CD4-positive, alpha-beta T cell treated with Interleukin-21 for 1 hour (primary cell): ENCODE measurements at regions not wholly inside any gene's neighbourhood (a gene's known extent, or its start where the extent isn't known, plus 50 kb on each side); places are given as distances from the start of the nearest gene placed in this dataset.

Experiments
- DNase-seq: peaks from one replicate; pipeline ENCODE4 v3.0.0-alpha.2; 2020

DNA sequence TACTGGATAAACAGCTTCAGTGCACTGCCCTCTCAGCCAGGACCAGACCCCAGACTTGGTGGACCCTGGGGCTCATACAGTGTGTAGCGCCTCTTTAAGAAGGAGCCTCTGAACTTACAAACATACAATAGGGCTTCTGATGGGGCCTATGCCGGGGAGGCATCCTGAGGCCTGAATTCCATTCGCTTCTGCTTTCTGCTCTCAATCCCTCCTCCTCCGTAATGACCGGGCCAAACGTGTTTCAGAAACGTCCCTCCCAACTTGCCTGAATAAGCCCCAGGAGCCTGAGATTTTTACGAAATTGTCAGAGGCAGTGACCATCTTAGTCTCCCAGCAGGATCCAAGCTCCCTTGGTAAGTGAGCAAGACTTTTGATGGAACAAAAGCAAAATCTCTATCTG is 128.1 kb upstream of the BOD1 start:
- DNase-seq, result no peak

DNA sequence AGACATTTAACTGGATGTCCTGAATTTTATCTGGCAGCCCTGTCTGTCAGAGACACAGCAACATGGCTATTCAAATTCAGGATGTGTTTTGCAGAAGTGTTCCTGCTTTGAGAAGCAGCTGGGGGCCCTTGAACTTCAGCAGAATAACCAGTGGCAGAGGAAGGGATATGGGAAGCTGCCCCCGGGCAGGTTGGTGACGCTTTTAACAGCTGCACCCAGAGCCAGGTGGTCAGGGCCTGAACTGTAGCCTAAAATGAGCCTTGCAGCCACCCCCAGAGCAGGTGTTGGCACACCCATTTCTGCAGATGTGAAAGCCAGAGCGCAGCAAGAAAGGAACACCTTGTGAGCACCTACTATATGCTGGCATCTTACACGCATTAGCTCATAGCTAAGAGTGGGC is 128.7 kb upstream of the BOD1 start:
- DNase-seq, result no peak

DNA sequence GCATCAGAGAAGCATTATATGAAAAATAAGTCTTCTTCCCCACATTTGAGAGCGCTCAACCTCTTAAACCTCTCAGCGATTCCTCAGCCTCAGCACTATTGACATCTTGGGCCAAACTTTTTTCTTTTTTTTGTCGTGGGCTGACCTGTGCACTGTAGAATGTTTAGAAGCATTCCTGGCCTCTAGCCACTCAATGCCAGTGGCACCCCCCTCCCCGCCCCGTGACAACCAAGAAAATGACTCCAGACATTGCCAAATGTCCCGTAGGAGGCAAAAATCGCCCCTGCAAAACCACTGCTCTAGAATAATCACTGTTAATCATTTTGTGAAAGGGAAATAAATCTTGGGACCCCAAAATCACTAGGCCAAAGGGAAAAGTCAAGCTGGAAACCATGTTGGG is 129.1 kb upstream of the BOD1 start:
- DNase-seq, result no peak

DNA sequence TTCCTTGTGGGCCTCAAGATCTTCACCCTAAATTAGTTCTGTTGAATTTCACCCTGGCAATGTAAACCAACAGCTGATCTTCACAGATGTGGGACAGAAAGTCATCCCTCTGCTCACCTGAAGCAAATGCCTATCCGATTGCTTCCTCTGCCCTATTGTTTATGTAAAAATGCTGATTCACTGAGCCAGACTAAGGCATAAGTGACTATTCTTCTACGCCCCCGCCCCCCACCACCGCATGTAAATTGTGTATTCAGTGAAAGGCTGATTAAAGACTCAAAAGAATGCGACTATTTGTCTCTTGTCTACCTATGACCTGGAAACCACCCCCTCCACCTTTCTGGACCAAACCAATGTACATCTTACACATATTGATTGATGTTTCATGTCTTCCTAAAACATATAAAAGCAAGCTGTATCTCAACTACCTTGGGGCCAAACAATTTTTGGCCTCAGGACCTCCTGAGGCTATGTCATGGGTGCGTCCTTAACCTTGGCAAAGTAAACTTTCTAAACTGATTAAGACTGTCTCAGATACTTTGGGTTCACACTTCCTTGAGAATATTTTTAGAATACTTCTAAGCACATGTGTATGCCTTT is 129.7 kb upstream of the BOD1 start:
- no peak for DNase-seq

DNA sequence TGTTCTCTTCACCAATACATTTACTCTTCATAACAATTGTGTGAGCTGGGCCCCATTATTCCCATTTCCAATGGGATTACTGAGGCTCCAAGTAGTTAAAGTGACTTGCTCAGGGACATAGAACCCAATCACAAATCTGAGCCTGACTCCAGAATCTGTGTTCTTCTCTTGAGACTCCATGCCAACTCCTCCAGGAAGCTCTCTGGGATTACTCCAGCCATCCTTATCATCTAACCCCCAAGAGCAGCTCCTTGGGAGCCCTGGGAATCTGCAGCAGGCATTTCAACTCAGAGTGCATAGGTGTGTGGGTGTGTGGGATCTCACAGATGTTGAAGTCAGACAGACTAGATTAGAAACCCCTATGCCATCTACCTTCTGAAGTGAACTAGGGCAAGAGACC is 131.4 kb upstream of the BOD1 start:
- no peak for DNase-seq

DNA sequence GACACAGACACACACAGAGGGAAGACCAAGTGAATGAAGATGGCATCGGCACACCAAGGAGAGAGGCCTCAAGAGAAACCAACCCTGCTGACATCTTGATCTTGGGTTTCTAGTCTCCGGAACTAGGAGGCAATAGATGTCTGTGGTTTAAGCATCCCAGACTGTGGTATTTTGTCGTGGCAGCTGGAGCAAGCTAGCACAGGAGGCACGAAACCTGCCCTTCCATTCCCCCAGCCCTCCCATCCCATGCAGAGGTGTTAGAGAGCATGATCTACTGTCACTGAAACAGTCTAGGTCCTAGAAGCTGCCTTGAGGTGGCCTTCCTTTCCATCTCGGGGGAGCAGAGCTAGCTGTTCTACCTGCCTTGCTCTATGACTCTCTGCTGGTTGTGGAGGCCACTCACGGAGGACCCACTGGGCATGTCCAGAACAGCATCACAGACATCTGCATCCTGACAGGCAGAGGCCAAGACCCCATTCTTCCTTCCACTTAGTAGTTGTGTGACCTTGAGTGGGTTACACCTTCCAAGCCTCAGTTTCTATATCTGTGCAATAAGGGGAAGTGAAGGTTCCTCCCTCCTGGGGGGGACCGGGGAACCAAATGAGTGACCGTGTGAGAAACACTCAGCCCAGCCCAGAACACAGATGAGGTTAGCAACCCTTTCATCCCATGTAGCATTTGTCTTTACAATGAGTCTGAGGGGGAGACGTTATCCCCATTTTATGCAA is 134.3 kb upstream of the BOD1 start:
- no peak for DNase-seq

DNA sequence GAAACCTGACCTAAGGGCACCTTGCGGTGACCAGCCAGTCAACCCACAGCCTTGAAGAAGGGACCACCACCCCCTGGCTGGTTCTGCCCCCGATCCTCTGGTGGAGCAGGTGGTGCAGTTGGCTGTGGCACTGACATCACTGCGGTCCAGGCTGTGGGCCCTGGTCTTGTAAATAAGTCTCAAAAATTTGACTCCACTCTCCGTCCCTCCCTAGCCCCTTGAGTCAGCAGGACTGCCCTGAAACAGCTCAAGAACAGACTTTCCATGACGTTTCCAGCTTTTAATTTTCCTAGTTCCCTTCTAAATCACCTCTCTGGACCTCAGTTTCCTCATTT is 134.8 kb upstream of the BOD1 start:
- DNase-seq, result no peak

DNA sequence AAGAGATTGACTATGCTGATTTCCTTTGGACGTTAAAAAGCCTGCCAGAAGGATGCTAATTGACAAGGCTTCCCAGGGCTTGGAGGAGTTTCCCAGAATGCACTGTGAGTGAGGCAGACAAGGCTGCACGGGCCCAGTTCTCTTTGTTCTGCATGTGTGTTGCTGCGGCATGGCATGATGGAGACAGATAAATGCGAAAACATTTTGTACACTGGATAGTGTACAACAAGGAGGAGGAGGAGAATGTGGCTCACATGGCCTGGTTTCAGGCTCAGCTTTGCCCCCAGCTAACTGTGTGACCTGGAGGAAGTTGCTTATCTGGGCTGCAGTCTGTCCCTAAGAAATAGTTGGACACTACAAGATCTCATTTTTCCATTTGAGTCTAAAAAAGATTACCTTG is 135.5 kb upstream of the CPEB4 start:
- DNase-seq, result no peak

DNA sequence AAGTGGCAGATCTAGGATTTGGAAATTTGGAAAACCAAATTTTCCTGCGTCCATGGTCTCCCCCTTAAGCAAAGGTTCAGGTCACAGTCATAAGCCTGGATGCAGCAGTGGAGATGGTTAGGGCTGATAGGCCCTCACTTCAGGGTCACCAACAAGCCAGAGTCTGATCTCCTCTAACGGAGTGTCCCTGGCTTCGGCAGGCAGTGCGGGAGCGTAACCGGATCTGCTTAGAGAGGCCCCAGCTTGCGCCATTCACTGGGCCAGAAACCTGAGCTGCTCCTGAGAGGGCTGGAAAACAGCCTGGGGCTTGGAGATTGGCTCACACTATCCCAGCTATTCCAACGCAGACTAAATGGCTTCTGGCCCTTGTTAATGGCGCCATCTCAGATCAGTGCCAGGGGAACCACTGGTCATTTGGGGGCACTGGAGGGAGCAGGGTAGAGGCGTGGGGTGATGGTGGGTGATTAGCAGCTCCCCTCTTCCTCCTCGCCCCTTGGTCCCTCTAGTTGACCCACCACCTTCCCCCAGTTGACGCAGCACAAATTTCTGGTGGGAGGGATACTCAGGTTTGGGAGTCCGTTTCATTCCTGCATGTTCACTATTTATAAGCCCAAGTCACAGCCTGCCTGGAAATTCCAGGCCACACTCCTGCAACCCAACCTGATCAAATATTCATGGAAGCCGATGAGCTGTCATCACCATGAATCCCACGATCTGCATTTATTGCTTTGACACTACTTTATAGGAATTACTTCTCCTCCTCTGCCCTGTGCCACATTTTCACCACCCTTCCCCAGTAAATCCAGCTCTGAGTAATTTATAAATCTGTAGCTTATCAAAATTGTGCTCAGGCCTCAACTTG is 134.6 kb upstream of the CPEB4 start:
- no peak for DNase-seq

DNA sequence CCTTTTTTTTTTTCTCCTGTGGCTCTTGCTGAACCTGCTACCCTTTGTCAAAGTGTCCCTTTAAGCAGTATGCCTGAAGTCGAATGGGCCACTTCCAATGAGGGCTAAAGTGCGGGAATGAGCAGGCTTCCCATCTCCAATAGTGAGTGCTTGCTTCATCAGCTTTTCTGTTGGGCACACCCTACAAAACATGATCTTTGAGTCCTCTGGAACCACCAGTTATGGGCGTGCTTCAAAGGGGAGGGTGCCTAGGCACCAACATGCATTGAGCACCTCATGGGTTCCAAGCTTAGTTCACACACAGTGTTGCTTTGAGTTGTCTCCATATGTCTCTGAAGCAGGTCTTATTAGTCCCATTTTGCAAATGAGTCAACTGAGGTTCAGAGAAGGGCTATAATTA is 132.8 kb upstream of the CPEB4 start:
- no peak for DNase-seq

DNA sequence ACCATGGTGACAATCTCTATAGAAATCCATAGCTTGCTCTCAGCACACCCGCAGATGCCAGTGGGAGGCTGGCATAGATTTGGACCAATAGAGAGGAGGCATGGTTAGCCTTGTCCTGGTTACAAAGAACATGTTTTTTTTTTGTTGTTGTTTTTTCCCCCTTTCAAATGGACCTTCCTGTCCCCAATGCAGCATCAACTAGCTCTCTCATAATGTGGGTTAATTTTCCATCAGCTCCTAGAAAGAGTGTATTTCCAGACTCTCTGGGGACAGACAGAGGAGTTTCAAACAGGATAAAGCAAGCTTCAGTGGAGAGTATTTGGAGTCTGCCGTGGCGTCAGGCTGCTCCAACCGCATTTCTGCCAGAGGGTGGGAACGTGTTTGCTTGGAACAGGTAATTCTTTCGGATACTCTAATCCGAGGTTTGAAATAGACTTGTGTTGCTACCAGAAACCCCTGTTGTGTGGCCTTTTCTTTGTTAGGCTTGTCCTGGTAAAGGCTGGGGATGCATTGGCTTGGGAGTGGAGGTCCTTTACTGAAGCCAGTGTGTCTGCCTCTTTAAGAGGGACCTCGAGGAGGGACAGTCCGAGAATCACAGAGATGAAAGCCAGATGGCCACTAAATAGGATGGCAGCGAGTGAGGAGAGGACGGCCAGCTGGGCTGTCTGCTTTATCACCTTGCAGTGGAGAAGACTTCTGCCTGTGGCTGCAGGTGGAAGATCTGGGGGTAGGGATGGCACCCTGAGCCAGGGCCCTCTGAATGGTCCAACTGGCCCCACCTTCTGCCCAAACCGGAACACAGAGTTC is 130.5 kb upstream of the CPEB4 start:
- DNase-seq, result no peak

DNA sequence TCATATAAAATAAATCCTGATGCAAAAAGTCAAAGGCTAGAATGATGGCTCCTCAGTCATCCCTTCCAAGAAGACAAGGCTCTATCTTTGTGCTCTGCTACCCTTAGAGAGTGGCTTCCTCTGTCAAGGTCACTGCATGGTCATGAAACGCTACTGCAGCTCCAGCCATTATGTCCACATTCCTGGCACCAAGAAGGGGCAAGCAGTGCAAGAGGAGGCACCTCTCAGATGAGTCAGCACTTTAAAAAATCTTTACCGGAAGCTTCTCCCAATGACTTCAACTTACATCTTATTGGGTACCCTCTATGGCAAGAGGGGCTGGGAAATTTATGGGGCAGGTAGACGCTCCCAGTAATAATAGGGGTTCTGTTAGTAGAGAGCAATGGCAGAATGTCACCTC is 129.5 kb upstream of the CPEB4 start:
- DNase-seq, result no peak

DNA sequence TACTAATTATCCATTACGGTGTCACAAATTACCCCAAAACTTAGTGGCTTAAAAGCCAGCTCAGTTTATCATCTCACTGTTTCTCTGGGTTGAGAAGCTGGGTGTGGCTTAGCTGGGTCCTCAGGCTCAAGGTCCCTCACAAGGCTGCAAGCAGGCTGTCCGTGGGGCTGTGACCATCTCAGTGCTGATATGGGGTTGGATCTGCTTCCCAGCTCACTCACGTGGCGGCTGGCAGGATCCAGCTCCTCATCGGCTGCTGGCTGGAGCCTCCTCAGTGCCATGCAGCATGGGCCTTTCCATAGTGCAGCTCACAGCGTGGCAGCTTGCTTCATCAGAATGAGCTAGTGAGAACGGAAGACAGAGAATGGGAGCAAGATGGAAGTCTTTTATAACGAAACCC is 128.5 kb upstream of the CPEB4 start:
- DNase-seq, result no peak

DNA sequence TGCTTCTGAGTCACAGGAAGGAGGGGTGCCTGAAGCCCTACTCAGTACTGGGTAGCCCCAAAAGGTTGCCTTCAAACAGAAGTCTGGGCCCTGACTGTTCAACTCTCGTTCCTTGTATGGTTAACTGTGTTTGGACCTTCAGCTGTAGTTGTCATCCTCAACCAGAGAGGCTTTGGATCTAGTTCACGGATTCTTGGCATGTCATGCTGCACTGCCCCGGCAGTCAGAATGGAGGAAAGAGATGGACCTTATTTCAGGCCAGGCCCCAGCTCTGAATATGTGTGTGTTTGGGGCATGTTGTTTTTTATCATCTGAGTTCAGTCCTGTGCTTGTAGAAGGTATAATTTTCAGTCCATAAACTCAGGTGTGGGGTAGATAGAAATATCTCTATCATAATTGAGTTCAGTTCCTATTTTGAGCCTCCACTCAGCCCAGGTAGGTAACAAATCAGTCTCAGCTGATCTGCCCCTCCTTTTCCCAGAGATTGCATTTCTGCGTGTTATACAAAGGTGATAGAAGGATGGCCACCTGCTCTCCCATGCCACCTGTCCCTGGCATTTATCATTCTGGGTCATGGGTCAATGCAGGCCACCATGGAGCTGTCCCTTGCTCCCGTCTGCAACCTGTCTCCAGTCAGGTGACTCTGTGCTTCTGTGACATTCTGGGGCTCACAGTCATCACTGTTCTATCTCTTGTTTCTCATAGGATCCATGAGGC is 127.5 kb upstream of the CPEB4 start:
- DNase-seq, result no peak

DNA sequence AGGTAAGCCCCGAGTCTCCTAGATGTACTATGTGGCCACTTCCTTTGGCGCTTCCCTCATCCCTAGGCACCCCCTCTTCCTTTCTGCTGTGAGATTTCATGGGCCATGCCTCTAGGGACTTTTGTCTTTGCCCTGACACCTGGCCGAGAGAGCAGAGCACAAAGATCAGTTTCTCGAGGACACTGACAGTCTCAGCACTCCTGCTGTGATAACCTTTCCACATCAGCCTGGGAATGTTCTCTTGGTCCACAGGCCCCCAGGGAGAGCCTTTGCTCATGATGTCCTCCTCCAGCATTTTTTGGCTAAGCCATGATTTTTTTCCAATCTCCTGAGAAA is 127.0 kb upstream of the CPEB4 start:
- no peak for DNase-seq

DNA sequence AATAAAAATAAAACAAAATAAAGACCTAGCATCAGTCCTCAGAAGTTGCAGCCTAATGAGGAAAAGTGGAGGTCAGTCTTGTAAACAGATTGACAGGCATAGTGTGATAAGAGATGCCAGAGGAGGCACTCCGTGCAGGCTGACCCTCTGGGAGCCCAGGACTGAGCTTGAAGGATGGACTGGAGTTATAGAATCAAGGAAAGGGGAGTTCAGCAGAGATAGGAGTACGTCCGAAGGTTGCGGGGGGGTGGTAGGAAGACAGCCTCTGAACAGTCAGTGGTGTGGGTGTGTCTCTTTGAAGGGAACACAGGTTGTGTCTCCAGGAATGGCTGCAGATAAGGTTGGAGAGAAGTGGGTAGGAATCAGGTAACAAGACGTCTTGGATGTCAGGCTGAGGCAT is 126.1 kb upstream of the CPEB4 start:
- DNase-seq, result no peak

DNA sequence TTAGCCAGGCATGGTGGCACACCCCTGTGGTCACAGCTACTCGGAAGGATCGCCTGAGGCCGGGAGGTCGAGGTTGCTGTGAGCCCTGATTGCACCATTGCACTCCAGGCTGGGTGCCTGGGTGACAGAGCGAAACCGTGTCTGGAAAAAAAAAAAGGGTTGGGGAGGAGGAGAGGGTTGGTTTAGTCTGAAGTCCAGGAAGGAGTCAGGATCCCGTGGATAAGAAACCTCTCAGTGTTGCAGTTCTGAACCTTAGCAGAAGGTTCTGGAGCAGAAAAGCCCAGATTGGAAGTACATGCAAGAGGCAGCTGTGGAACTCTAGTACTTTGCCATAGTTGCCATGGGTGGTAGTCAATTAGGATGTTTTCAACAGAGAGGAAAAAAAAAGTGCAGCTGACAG is 125.2 kb upstream of the CPEB4 start:
- no peak for DNase-seq

DNA sequence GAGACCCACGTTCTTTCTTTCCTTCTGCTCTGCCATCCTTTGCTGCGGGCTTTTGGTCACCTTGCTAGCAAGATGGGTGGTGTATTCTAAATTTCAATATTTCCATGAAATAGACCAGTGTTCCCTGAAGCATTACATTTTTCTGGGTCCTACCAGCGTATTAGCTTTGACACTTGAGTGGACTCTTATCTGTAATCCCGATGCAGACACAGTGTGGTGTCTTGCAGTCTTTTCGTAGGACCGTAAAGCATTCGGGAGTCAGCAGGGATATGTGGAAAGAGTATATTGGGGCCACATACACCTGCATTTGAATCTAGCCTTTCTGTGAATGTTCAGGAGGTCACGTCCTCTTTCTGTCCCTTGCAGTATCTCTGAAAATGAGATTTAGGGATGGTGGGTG is 124.7 kb upstream of the CPEB4 start:
- DNase-seq, result no peak

DNA sequence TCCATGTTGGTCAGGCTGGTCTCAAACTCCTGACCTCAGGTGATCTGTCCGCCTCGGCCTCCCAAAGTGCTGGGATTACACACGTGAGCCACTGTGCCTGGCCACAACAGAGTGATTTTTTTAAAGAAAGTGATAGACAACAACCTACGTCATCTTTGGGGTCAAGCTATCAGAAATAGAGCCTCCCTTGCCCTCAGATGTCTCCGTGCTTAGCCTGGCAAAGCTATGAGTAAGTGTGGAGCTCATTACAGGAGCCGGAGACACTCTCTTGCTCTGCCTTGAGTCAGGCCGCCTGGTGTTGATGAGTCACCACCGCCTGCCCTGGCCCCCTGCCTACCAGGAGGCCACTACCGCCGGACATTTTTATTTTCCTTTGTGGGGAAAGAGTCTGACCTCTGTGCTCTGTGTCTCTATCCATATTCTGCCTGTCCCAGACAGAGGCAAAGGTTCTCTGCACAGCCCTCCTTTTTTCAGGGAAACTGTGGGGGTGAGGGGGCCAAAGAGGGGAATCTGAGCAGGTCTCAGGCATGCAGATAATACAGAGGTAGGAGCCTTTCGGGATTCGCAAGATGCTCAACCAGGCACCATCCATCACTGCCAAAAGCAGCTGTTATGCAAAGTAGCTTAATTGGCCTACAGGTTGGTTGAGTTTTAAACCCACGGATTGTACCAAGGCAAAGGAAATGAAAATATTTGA is 123.7 kb upstream of the CPEB4 start:
- DNase-seq, result no peak

DNA sequence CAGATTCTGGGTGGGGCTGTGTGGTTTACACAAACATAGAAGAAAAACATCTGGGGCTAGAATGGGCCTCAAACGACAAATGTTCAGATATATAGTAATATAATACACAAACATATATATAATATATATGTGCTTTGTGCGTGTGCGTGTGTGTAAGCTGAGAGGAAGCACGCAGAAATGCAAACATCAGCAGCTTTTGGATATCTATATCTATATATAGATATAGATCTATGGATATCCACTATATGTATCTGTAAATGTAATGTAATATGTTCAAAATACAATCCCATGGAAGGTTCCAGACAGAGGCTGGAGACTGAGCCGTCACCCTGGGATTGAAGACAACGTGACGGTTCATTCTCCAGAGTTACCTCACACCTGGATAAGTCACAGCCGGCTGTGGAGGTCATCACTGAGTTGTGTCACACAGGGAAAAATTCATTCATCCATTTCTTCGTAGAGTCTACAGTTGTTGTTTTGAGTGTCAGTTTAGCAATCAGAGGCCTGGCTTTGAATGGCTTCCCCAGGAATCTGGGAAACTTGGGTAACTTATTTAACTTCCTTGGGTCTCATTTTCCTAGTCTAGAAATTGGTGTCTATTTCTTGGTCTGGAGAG is 123.0 kb upstream of the CPEB4 start:
- no peak for DNase-seq

DNA sequence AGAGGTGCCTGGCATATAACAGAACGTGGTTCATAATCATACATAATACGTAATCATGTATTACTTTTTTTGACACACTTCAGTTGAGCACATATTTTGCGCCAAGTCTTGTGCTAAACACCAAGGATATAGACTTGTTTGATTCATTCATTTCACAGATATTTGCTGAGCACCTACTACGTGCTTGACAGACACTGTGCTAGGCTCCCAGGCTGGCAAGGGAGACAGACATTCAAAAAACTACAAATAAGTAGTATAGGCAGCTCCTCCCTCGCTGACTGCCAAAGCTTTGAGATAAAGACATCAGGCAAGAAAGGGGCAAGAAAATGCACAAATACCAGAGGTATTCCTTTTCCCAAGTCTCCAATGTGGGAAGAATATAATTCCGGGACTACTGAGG is 122.5 kb upstream of the CPEB4 start:
- DNase-seq, result no peak
